Endothelial cell of umbilical vein (primary cell): ENCODE measurements at regions not wholly inside any gene's neighbourhood (a gene's known extent, or its start where the extent isn't known, plus 50 kb on each side); places are given as distances from the start of the nearest gene placed in this dataset.

Experiments used
- BruUV-seq: library from RNA; stranded (reverse); fragments of 400-500 nt; replicated peaks from 2 replicates; lab custom pipeline; 2021; lab: Mats Ljungman, UMichigan
- CTCF ChIA-PET: fragments of 300-600, 350-600 bp; sonication (Branson Sonifier 250); formaldehyde crosslinking; loops from one replicate; lab custom pipeline; 2021; ENCODE audit warnings: antibody characterized with exemption, inconsistent platforms; lab: Charles Lee
- POLR2A ChIA-PET: fragments of 300-600, 350-600 bp; sonication (Branson Sonifier 250); formaldehyde crosslinking; loops from one replicate; lab custom pipeline; 2021; ENCODE audit warnings: antibody characterized with exemption, inconsistent platforms; lab: Charles Lee
- DNase-seq: peaks from one replicate; pipeline ENCODE4 v3.0.0-alpha.2; 2011; ENCODE audit warnings: low read depth, low spot score
- FAIRE-seq: peaks from 2 replicates; lab custom pipeline; 2011; peaks lifted over from hg19 to GRCh38; lab: Jason Lieb, UNC
- H2AFZ ChIP-seq: 2 replicates; pipeline ENCODE4 v1.6.0; 2012; ENCODE audit warnings: low read depth, low read length, control low read depth, inconsistent platforms
- H3K27ac ChIP-seq: 2 replicates; pipeline ENCODE4 v1.5.1; 2011; ENCODE audit warnings: low read depth, mild to moderate bottlenecking, control low read depth, low read length, moderate library complexity; ENCODE audit not compliant: insufficient read depth
- H3K27me3 ChIP-seq, 2 experiments: 2 replicates each; pipeline versions ENCODE4 v1.6.0 to v1.6.1; 2011; ENCODE audit warnings: low read length in 2 of 2, mixed read lengths in 1 of 2; ENCODE audit not compliant: control insufficient read depth in 2 of 2, insufficient read depth in 2 of 2
- H3K36me3 ChIP-seq, 2 experiments: 2 replicates in 1 of 2; 3 replicates in 1 of 2; pipeline ENCODE4 v1.5.1; 2011; ENCODE audit warnings: low read length in 2 of 2, mild to moderate bottlenecking in 1 of 2, moderate library complexity in 1 of 2; ENCODE audit not compliant: control insufficient read depth in 2 of 2, insufficient read depth in 2 of 2; ENCODE audit errors: extremely low read depth in 1 of 2
- H3K4me1 ChIP-seq: 3 replicates; pipeline ENCODE4 v1.5.1; 2011; ENCODE audit warnings: mild to moderate bottlenecking, low read length; ENCODE audit not compliant: control insufficient read depth, insufficient read depth; ENCODE audit errors: extremely low read depth
- H3K4me2 ChIP-seq: 2 replicates; pipeline ENCODE4 v1.6.1; 2011; ENCODE audit warnings: low read length, control low read depth, mixed read lengths; ENCODE audit not compliant: insufficient read depth
- H3K4me3 ChIP-seq, 3 experiments: fragments of 200-600 bp in 1 of 3; sonication (generic), shearing (Covaris generic) in 1 of 3; replicated peaks in 1 of 3; 2 replicates each; pipeline ENCODE4 v1.5.1; 2011 to 2016; ENCODE audit warnings: control low read depth in 3 of 3, low read length in 3 of 3, mild to moderate bottlenecking in 2 of 3, inconsistent platforms in 1 of 3, low read depth in 1 of 3, moderate library complexity in 1 of 3; ENCODE audit not compliant: insufficient read depth in 1 of 3
- H3K79me2 ChIP-seq: 2 replicates; pipeline ENCODE4 v1.6.0; 2012; ENCODE audit warnings: low read length, inconsistent platforms; ENCODE audit not compliant: control insufficient read depth, insufficient read depth
- H3K9ac ChIP-seq: replicated peaks from 2 replicates; pipeline ENCODE3; 2011; ENCODE audit warnings: low read length, control low read depth; ENCODE audit not compliant: insufficient read depth; ENCODE audit errors: extremely low read depth
- H3K9me1 ChIP-seq: replicated peaks from 3 replicates; pipeline ENCODE4 v1.6.0; 2011; ENCODE audit warnings: mild to moderate bottlenecking, low read length; ENCODE audit not compliant: control insufficient read depth, insufficient read depth; ENCODE audit errors: extremely low read depth
- H3K9me3 ChIP-seq: replicated peaks from 2 replicates; pipeline ENCODE4 v1.5.1; 2012; ENCODE audit warnings: low read length, inconsistent platforms; ENCODE audit not compliant: control insufficient read depth, insufficient read depth
- H4K20me1 ChIP-seq: replicated peaks from 2 replicates; pipeline ENCODE3; 2011; ENCODE audit warnings: mild to moderate bottlenecking, low read length; ENCODE audit not compliant: control insufficient read depth, insufficient read depth; ENCODE audit errors: extremely low read depth
- CTCF ChIP-seq, 2 donors: IDR thresholded peaks; 1 replicate in 1 of 2; 2 replicates in 1 of 2; pipeline ENCODE4 v1.5.1; 2011; ENCODE audit warnings: low read length in 2 of 2, mild to moderate bottlenecking in 2 of 2, moderate library complexity in 2 of 2, control low read depth in 1 of 2, inconsistent platforms in 1 of 2, low read depth in 1 of 2; ENCODE audit not compliant: insufficient read depth in 1 of 2; ENCODE audit errors: extremely low read depth in 1 of 2
- EZH2 ChIP-seq: IDR thresholded peaks from 2 replicates; pipeline ENCODE4 v1.6.1; 2012; ENCODE audit warnings: borderline replicate concordance, low read depth, mild to moderate bottlenecking, moderate library complexity, low read length, inconsistent platforms; ENCODE audit not compliant: severe bottlenecking
- FOS ChIP-seq: IDR thresholded peaks from 2 replicates; pipeline ENCODE4 v1.6.1; 2011; ENCODE audit warnings: mild to moderate bottlenecking, low read length, moderate library complexity, borderline replicate concordance; ENCODE audit not compliant: insufficient read depth
- GATA2 ChIP-seq: IDR thresholded peaks from 2 replicates; pipeline ENCODE4 v1.7.0; 2011; ENCODE audit warnings: low read depth, mild to moderate bottlenecking, moderate library complexity, mixed read lengths, low read length; ENCODE audit not compliant: insufficient read length, insufficient read depth
- JUN ChIP-seq: IDR thresholded peaks from 2 replicates; pipeline ENCODE4 v1.6.1; 2011; ENCODE audit warnings: borderline replicate concordance, low read depth; ENCODE audit not compliant: insufficient read length, insufficient read depth
- MYC ChIP-seq: IDR thresholded peaks from one replicate; pipeline ENCODE4 v1.6.1; 2011; ENCODE audit warnings: mild to moderate bottlenecking, low read depth, low read length
- POLR2A ChIP-seq: IDR thresholded peaks from 2 replicates; pipeline ENCODE4 v1.6.1; 2012; ENCODE audit warnings: low read depth, mild to moderate bottlenecking, control low read depth, low read length
- POLR2AphosphoS5 ChIP-seq: IDR thresholded peaks from 2 replicates; pipeline ENCODE4 v1.6.1; 2012; ENCODE audit warnings: low read depth, mild to moderate bottlenecking, control low read depth, low read length, moderate library complexity; ENCODE audit not compliant: insufficient read depth
- dilution Hi-C: fragments of 300-500 bp; cut with MboI; formaldehyde crosslinking; loops from one replicate; pipeline ENCODE4 v1.15.0; 2019; ENCODE audit warnings: low sequenced_read_pairs; ENCODE audit not compliant: extremely low pct_ligation_motif_present
- intact Hi-C: fragments of 100-400 bp; cut with micrococcal nuclease; formaldehyde crosslinking; loops from one replicate; pipeline ENCODE4 v1.10.0; 2022
- TF ChIP-seq, protein P1 (sequence below): IDR thresholded peaks from 2 replicates; pipeline ENCODE4 v1.6.1; 2011; ENCODE audit not compliant: insufficient read depth, insufficient read length

GRCh38 chr4:34422472-34423175, 1821.7 kb downstream of the ARAP2 start:
- Histone ChIP-seq H2AFZ (no peak overlapping the region), H3K27ac (no peak overlapping the region), H4K20me1 (no peaks in the 10 kb centered on the region), H3K9me3 (no peaks in the 10 kb centered on the region), H3K36me3 (no peaks in the 10 kb centered on the region), H3K9ac (no peak overlapping the region), H3K4me3 (no peak overlapping the region), H3K4me1 (no peaks in the 10 kb centered on the region), H3K27me3 (no peaks in the 10 kb centered on the region), H3K4me2 (no peak overlapping the region), H3K79me2 (no peaks in the 10 kb centered on the region), H3K9me1 (no peaks in the 10 kb centered on the region)
- DNase-seq: no peak
- ChIA-PET POLR2A (no interaction called here), CTCF (no interaction called here)
- no peak for TF ChIP-seq FOS
- TF ChIP-seq GATA2: no peak
- TF ChIP-seq, protein P1, sequence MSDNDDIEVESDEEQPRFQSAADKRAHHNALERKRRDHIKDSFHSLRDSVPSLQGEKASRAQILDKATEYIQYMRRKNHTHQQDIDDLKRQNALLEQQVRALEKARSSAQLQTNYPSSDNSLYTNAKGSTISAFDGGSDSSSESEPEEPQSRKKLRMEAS: no peak
- TF ChIP-seq POLR2A: no peak
- intact Hi-C loops (no loop called here), dilution Hi-C loops (no loop called here)
- no peak for FAIRE-seq
- BruUV-seq: no TSS peak

DNA sequence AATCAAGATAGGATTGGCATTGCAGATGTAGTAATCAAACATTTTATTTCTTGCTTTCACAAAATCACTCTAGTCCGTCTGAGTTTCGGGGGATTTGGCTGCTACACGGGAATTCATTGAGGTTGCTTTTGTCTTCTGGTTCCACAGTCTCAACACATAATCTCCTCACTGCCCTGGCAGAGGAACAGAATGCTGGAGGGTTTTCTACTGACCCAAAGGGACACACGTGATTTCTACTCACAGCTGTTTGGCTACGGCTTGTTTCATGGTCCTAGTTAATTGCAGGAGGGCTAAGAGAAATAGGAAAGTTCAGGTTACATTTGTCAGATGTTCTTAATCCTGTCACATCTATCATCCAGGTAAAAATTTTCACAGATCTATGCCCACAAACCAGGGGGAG, 1811.6 kb downstream of the ARAP2 start:
- Histone ChIP-seq H3K36me3 (no peaks in the 10 kb centered on the region), H3K4me3 (no peak overlapping the region), H3K79me2 (no peaks in the 10 kb centered on the region), H3K9ac (no peak overlapping the region), H3K4me1 (no peaks in the 10 kb centered on the region), H3K9me1 (no peaks in the 10 kb centered on the region), H3K9me3 (no peaks in the 10 kb centered on the region), H2AFZ (no peak overlapping the region), H4K20me1 (no peaks in the 10 kb centered on the region), H3K27me3 (no peaks in the 10 kb centered on the region), H3K4me2 (no peak overlapping the region), H3K27ac (no peak overlapping the region)
- BruUV-seq: no TSS peak
- POLR2A ChIA-PET: no interaction called here
- intact Hi-C loops: no loop called here
- TF ChIP-seq POLR2AphosphoS5 (no peak), CTCF (IDR thresholded peaks at IDR 0.05; ENCODE audit: extremely low read depth in 1 of 2, insufficient read depth in 1 of 2, low read depth in 1 of 2, low read length in 2 of 2) (no peak), JUN (no peak), MYC (no peak), GATA2 (no peak), EZH2 (no peak), FOS (no peak), POLR2A (no peak)
- TF ChIP-seq, protein P1: no peak
- dilution Hi-C loops: no loop called here
- DNase-seq (no peak), FAIRE-seq (no peak)
- CTCF ChIA-PET: no interaction called here
